OCI-LY1 (cell line): ENCODE measurements at regions not wholly inside any gene's neighbourhood (a gene's known extent, or its start where the extent isn't known, plus 50 kb on each side); places are given as distances from the start of the nearest gene placed in this dataset.

Experiments used
- CTCF ChIP-seq: fragments of 200-600 bp; sonication (generic), shearing (Covaris generic); IDR thresholded peaks from 2 replicates; pipeline ENCODE4 v1.5.1; 2017; ENCODE audit warnings: mild to moderate bottlenecking, antibody characterized with exemption, low read length, moderate library complexity, mixed read lengths
- EZH2 ChIP-seq: fragments of 200-600 bp; sonication (generic), shearing (Covaris generic); IDR thresholded peaks from 2 replicates; pipeline ENCODE4 v1.8.0; 2017; ENCODE audit warnings: borderline replicate concordance, mixed run types, mild to moderate bottlenecking, antibody characterized with exemption, low read length, moderate library complexity, mixed read lengths

GRCh38 chr11:128310676-128311445 lies 276.5 kb downstream of the ETS1 start:
- TF ChIP-seq CTCF: no peak
- TF ChIP-seq EZH2: no peak
